GM21529 (cell line): ENCODE measurements at regions not wholly inside any gene's neighbourhood (a gene's known extent, or its start where the extent isn't known, plus 50 kb on each side); places are given as distances from the start of the nearest gene placed in this dataset.
"Not testable (repeated sequence)": the region's sequence is repeated elsewhere in the genome, so short reads cannot be mapped to it uniquely, and the experiment has no call there.

Experiments used
- ATAC-seq: cut with Tn5 transposase; IDR thresholded peaks from one replicate; pipeline ENCODE4 v1.9.1; 2021; ENCODE audit not compliant: unreplicated experiment

GRCh38 chr6:170067181-170067641, 223.7 kb downstream of the DLL1 start:
- no peak for ATAC-seq

GRCh38 chr6:170066679-170067078, 224.2 kb downstream of the DLL1 start:
- ATAC-seq, result no peak

- ATAC-seq, result no peak
These were observed 226.9 kb downstream of the DLL1 start for GRCh38 chr6:170063851-170064602.

- no peak for ATAC-seq
These were observed 227.4 kb downstream of the DLL1 start for GRCh38 chr6:170063431-170063830.

GRCh38 chr6:170062915-170063241, 228.0 kb downstream of the DLL1 start:
- ATAC-seq, result no peak

GRCh38 chr6:170062209-170062914, 228.5 kb downstream of the DLL1 start:
- no peak for ATAC-seq

GRCh38 chr6:170058878-170059485, 231.9 kb downstream of the DLL1 start:
- no peak for ATAC-seq

- no peak for ATAC-seq
These were observed 232.7 kb downstream of the DLL1 start for GRCh38 chr6:170057961-170058877.

- ATAC-seq, result no peak
These were observed 233.7 kb downstream of the DLL1 start for GRCh38 chr6:170057034-170057734.

GRCh38 chr6:170056278-170056711, 234.6 kb downstream of the DLL1 start:
- no peak for ATAC-seq

GRCh38 chr6:170055797-170056196, 235.1 kb downstream of the DLL1 start:
- not testable (repeated sequence) for ATAC-seq

- ATAC-seq, result no peak
These were observed 236.8 kb downstream of the DLL1 start for GRCh38 chr6:170053966-170054661.

GRCh38 chr6:170052991-170053821, 237.7 kb downstream of the DLL1 start:
- ATAC-seq, result no peak

GRCh38 chr6:170051229-170052172, 239.4 kb downstream of the DLL1 start:
- no peak for ATAC-seq

- no peak for ATAC-seq
These were observed 240.3 kb downstream of the DLL1 start for GRCh38 chr6:170050591-170051041.

- no peak for ATAC-seq
These were observed 241.0 kb downstream of the DLL1 start for GRCh38 chr6:170049641-170050561.
